GM23248 (cell line): ENCODE measurements at regions not wholly inside any gene's neighbourhood (a gene's known extent, or its start where the extent isn't known, plus 50 kb on each side); places are given as distances from the start of the nearest gene placed in this dataset.

ENCODE experiments used
- DNase-seq: peaks from one replicate; pipeline ENCODE4 v3.0.0-alpha.2; 2015
- H2AFZ ChIP-seq: fragments of 200-600 bp; sonication (generic); 2 replicates; pipeline ENCODE4 v1.6.1; 2016; ENCODE audit warnings: antibody characterized with exemption
- H3F3A ChIP-seq: fragments of 200-600 bp; sonication (generic); 2 replicates; pipeline ENCODE4 v1.6.1; 2016; ENCODE audit warnings: mild to moderate bottlenecking, antibody characterized with exemption, mixed run types; ENCODE audit not compliant: insufficient read depth
- H3K27ac ChIP-seq: fragments of 200-600 bp; sonication (generic); 2 replicates; pipeline ENCODE4 v1.5.1; 2016; ENCODE audit warnings: mild to moderate bottlenecking
- H3K27me3 ChIP-seq: fragments of 200-600 bp; sonication (generic); replicated peaks from 2 replicates; pipeline ENCODE4 v1.6.1; 2016; ENCODE audit warnings: mild to moderate bottlenecking; ENCODE audit not compliant: insufficient read depth
- H3K36me3 ChIP-seq: fragments of 200-600 bp; sonication (generic); 2 replicates; pipeline ENCODE4 v1.6.1; 2016; ENCODE audit warnings: low read depth, mild to moderate bottlenecking
- H3K4me1 ChIP-seq: fragments of 200-600 bp; sonication (generic); 2 replicates; pipeline ENCODE4 v1.6.1; 2016; ENCODE audit warnings: mild to moderate bottlenecking; ENCODE audit not compliant: insufficient read depth
- H3K4me2 ChIP-seq: fragments of 200-600 bp; sonication (generic); one replicate; pipeline ENCODE4 v1.6.1; 2016; ENCODE audit warnings: mild to moderate bottlenecking; ENCODE audit not compliant: unreplicated experiment
- H3K4me3 ChIP-seq: fragments of 200-600 bp; sonication (generic); 2 replicates; pipeline ENCODE4 v1.5.1; 2016; ENCODE audit warnings: mild to moderate bottlenecking
- H3K79me2 ChIP-seq: fragments of 200-600 bp; sonication (generic); 2 replicates; pipeline ENCODE4 v1.6.1; 2016; ENCODE audit warnings: mild to moderate bottlenecking; ENCODE audit not compliant: insufficient read depth
- H3K9ac ChIP-seq: fragments of 200-600 bp; sonication (generic); 2 replicates; pipeline ENCODE4 v1.6.1; 2016; ENCODE audit warnings: mild to moderate bottlenecking
- H3K9me2 ChIP-seq: fragments of 200-600 bp; sonication (generic); 2 replicates; pipeline ENCODE4 v1.6.1; 2016; ENCODE audit warnings: mixed run types, mild to moderate bottlenecking, moderate library complexity; ENCODE audit not compliant: insufficient read depth
- H3K9me3 ChIP-seq: fragments of 200-600 bp; sonication (generic); one replicate; pipeline ENCODE4 v1.6.1; 2017; ENCODE audit warnings: low read depth
- H4K20me1 ChIP-seq: fragments of 200-600 bp; sonication (generic); 2 replicates; pipeline ENCODE4 v1.6.0; 2016; ENCODE audit not compliant: insufficient read depth
- EZH2 ChIP-seq: fragments of 200-600 bp; sonication (generic); IDR thresholded peaks from 2 replicates; pipeline ENCODE4 v1.6.1; 2018; ENCODE audit warnings: antibody characterized with exemption, mild to moderate bottlenecking; ENCODE audit not compliant: insufficient read depth, poor library complexity, severe bottlenecking
- EZH2phosphoT487 ChIP-seq: fragments of 200-600 bp; sonication (generic); IDR thresholded peaks from 2 replicates; pipeline ENCODE4 v1.6.1; 2018; ENCODE audit warnings: antibody characterized with exemption, moderate library complexity, mild to moderate bottlenecking, low read depth; ENCODE audit not compliant: insufficient read depth
- WGBS, 2 experiments: methylation state at CpG; one replicate each; pipeline ENCODE4 v1.1.6; 2015 to 2017; ENCODE audit warnings: low lambda C conversion rate in 2 of 2, low coverage in 1 of 2; ENCODE audit errors: missing lambda C conversion rate in 2 of 2; 5-methylcytosine and 5-hydroxymethylcytosine counted together
- in situ Hi-C: fragments of 300-500 bp; cut with MboI; formaldehyde crosslinking; loops from 2 replicates; pipeline ENCODE4 v1.15.0; 2020

DNA sequence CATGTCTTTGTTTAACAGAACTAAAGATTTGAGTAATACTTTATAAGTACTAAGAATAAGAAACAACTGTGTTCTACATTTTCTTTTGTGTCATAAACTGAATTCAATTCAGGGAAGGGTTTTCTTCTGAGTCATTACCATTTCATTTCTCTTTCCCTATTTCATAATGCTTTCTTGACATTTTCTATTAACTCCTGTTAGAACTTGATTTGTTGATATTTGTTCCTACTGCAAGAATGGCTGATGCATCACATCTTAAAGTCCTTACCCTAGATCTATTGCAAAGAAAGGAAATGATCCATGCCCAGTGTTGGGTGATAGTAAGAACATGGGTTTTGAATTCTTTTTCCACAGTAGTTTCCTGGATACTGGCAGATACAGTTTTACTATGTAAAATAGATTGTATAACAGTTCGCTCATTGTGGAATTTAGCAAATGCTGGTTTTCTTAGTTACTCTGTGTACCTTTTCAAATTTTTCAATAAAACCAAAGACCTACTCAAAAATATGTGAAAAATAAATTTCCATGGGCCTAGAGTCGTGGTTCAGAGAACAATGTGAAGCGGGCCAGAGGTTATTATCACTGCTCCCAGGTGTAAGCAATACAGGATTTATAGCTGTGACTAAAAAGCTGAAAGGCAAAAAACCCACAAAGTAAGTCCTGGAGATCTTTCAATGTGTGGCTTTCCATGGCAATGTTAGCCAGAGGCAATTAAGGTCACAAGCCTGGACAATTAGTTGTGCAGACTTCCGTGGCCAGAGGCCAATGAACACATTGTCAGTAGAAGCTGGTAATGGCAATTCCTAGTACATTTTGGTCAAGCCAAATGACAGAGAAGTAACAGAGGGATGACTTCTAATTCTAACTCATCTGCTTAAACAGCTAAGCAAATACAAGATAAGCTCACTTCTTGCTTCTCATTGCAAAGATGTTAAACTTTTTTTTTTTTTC lies 127.3 kb upstream of the FAT4 start:
- Histone ChIP-seq H3K36me3 (no peaks in the 10 kb centered on the region), H3K4me3 (peak overlapping the region; percentile 4), H3K9ac (peak overlapping the region; percentile 7; the same call in 1 of the 2 replicates), H3K79me2 (no peaks in the 10 kb centered on the region), H3K4me2 (peak overlapping the region; percentile 69), H4K20me1 (no peaks in the 10 kb centered on the region), H3K27me3 (no peaks in the 10 kb centered on the region), H3F3A (peaks cover 37% of the 10 kb centered on the region), H2AFZ (peak overlapping the region; percentile 31; the same call in 1 of the 2 replicates), H3K9me2 (no peaks in the 10 kb centered on the region), H3K9me3 (no peaks in the 10 kb centered on the region), H3K4me1 (peaks cover 37% of the 10 kb centered on the region), H3K27ac (peak overlapping the region; percentile 77)
- TF ChIP-seq EZH2phosphoT487: 0 out of 2 replicates have a peak, but pooled peaks have one; percentile 11
- TF ChIP-seq EZH2: no peak
- peak; percentile 78 for DNase-seq
- WGBS, 2 experiments: 11 to 13% methylated on average over 4 of the region's 4 CpGs
- in situ Hi-C loops: no loop called here

DNA sequence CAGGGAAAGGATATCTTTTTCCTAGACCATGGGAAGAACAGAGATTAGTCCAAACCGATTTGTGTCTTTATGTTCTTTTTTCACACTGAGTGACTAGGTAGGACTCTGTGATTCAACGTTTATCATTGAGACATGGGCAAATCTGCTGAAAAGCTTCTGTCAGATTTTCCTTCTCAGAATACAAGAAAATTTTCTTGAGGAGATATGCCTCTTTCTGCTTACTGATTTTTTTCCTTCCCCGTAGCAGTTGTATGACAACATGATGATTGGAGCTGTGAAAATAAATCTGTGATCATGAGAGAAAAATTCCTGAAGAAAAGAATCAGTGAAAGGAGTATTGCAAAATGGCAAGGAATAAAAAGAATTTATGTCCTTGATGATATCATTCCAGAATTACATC lies 130.6 kb upstream of the FAT4 start:
- Histone ChIP-seq H4K20me1 (no peaks in the 10 kb centered on the region), H3F3A (peaks cover 30% of the 10 kb centered on the region), H3K36me3 (no peaks in the 10 kb centered on the region), H3K4me1 (peaks cover 30% of the 10 kb centered on the region), H3K4me3 (no peak overlapping the region), H3K9me3 (no peaks in the 10 kb centered on the region), H3K27me3 (no peaks in the 10 kb centered on the region), H3K27ac (no peak overlapping the region), H3K4me2 (peak overlapping the region; percentile 26), H3K79me2 (no peaks in the 10 kb centered on the region), H3K9me2 (no peaks in the 10 kb centered on the region), H2AFZ (no peak overlapping the region), H3K9ac (no peak overlapping the region)
- in situ Hi-C loops: no loop called here
- peak; percentile 65 for DNase-seq
- TF ChIP-seq EZH2phosphoT487 (no peak), EZH2 (no peak)
- 11 to 19% methylated on average over 3 of the region's 3 CpGs for WGBS, 2 experiments

DNA sequence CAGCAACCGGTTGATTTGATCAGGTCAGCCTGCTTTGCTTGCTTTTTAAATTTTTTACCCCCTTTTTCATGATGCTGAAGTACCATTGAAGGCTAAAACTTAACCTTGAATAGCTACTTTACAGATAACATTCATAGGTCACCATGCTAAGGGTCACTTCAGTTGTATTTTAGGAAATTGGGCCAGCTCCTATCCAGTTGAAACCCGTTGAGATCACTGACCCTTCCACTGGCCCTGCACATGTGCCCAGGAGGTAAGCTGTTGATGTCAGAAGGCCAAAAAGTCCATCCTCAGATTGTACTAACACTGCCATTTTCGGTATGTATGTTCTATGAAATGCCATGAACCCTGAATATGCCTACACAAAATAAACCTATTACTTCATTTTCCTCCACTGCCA lies 133.0 kb upstream of the FAT4 start:
- no peaks in the 10 kb centered on the region for H3K36me3 ChIP-seq
- no peak overlapping the region for H3K27ac ChIP-seq
- peaks cover 13% of the 10 kb centered on the region for H3K4me1 ChIP-seq
- no peaks in the 10 kb centered on the region for H3K79me2 ChIP-seq
- no peak overlapping the region for H2AFZ ChIP-seq
- H3K4me3 ChIP-seq: no peak overlapping the region
- H3K9me3 ChIP-seq: no peaks in the 10 kb centered on the region
- no peaks in the 10 kb centered on the region for H3K9me2 ChIP-seq
- H3F3A ChIP-seq: peaks cover 8% of the 10 kb centered on the region
- H3K4me2 ChIP-seq: no peak overlapping the region
- TF ChIP-seq EZH2 (no peak), EZH2phosphoT487 (no peak)
- DNase-seq: no peak
- WGBS, 2 experiments: 85 to 89% methylated on average over 3 of the region's 3 CpGs
- no peak overlapping the region for H3K9ac ChIP-seq
- no peaks in the 10 kb centered on the region for H3K27me3 ChIP-seq
- in situ Hi-C loops: no loop called here
- no peaks in the 10 kb centered on the region for H4K20me1 ChIP-seq

DNA sequence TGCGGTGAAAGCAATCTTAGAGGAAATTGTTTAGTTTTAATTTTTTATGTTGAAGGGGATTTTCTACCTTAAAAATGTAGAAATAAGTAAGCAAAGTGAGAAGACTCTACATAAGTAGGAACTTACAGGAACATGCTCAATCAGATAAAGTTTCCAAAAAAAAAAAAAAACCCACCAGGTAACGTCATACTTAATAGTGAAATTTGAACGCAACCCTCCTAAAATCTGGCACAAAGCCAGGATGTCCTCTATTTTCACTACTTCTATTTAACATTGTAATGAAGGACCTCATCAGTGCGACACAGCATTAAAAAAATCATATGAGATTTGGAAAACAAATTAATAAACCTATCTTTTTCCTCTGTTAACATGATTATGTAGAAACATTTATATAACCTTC lies 135.0 kb upstream of the FAT4 start:
- H3K27ac ChIP-seq: no peak overlapping the region
- H3K9me2 ChIP-seq: no peaks in the 10 kb centered on the region
- no peak overlapping the region for H2AFZ ChIP-seq
- H3K9me3 ChIP-seq: no peaks in the 10 kb centered on the region
- TF ChIP-seq EZH2phosphoT487: no peak
- H3K79me2 ChIP-seq: no peaks in the 10 kb centered on the region
- H3K4me2 ChIP-seq: no peak overlapping the region
- 94 to 96% methylated on average over 4 of the region's 4 CpGs for WGBS, 2 experiments
- H3K9ac ChIP-seq: no peak overlapping the region
- no peak overlapping the region for H3K4me3 ChIP-seq
- no peaks in the 10 kb centered on the region for H3K27me3 ChIP-seq
- in situ Hi-C loops: no loop called here
- peaks cover 9% of the 10 kb centered on the region; the same call in 1 of the 2 replicates for H3K4me1 ChIP-seq
- DNase-seq: no peak
- H3K36me3 ChIP-seq: no peaks in the 10 kb centered on the region
- H3F3A ChIP-seq: peaks cover 4% of the 10 kb centered on the region; the same call in 1 of the 2 replicates
- no peaks in the 10 kb centered on the region for H4K20me1 ChIP-seq
